ENCODE measurements at regions not wholly inside any gene's neighbourhood (a gene's known extent, or its start where the extent isn't known, plus 50 kb on each side); places are given as distances from the start of the nearest gene placed in this dataset.

- DNase-seq (ENCODE audit: low read depth in 1 of 2, low spot score in 2 of 2) (no peak), FAIRE-seq (no peak)
- Histone ChIP-seq H3K36me3 (ENCODE audit: control insufficient read depth in 2 of 4, insufficient read depth in 4 of 4, low read length in 3 of 4) (no peaks in the 10 kb centered on the region), H4K20me1 (replicated peaks in 1 of 2; ENCODE audit: control insufficient read depth in 1 of 2, insufficient read depth in 2 of 2, low read length in 2 of 2) (no peaks in the 10 kb centered on the region), H3K23ac (ENCODE audit: insufficient read length) (no peak overlapping the region), H3K4me3 (ENCODE audit: extremely low read depth in 1 of 4, insufficient read depth in 2 of 4, low read depth in 3 of 4, low read length in 4 of 4) (no peak overlapping the region), H3K27ac (ENCODE audit: low read depth, low read length) (no peak overlapping the region), H2AK5ac (ENCODE audit: low read depth, low read length) (no peak overlapping the region), H2BK20ac (ENCODE audit: low read length) (no peak overlapping the region), H3K4ac (replicated peaks; ENCODE audit: insufficient read length, low read depth, low read length) (no peak overlapping the region), H3K23me2 (ENCODE audit: low read depth, low read length) (no peaks in the 10 kb centered on the region), H2AFZ (ENCODE audit: low read length) (no peak overlapping the region), H2BK15ac (ENCODE audit: low read length) (no peak overlapping the region), H3K27me3 (replicated peaks in 1 of 4; ENCODE audit: control insufficient read depth in 3 of 4, extremely low read depth in 1 of 4, insufficient read depth in 3 of 4, low read length in 3 of 4) (no peaks in the 10 kb centered on the region; a peak in 1 of 7 replicates), H4K8ac (ENCODE audit: extremely low read depth, insufficient read depth, low read length) (no peak overlapping the region), H4K5ac (ENCODE audit: insufficient read length, low read depth, low read length) (no peak overlapping the region), H3K14ac (ENCODE audit: insufficient read length) (no peak overlapping the region), H4K91ac (replicated peaks; ENCODE audit: insufficient read length, low read length) (no peak overlapping the region), H3K9me3 (ENCODE audit: insufficient read depth in 2 of 2, low read depth in 1 of 2, low read length in 1 of 2) (no peaks in the 10 kb centered on the region), H3K56ac (replicated peaks; ENCODE audit: insufficient read length, low read depth, low read length) (no peak overlapping the region), H2BK12ac (ENCODE audit: low read depth, low read length) (no peak overlapping the region), H3K4me2 (ENCODE audit: insufficient read depth in 1 of 2, low read depth in 2 of 2, low read length in 2 of 2) (no peak overlapping the region), H3K79me2 (ENCODE audit: control insufficient read depth in 1 of 2, insufficient read depth in 2 of 2, low read length in 2 of 2) (no peaks in the 10 kb centered on the region), H3K9ac (replicated peaks in 1 of 4; ENCODE audit: extremely low read depth in 1 of 4, low read depth in 3 of 4, low read length in 3 of 4) (no peak overlapping the region), H2BK120ac (replicated peaks; ENCODE audit: low read depth, low read length) (no peak overlapping the region), H3K79me1 (ENCODE audit: low read depth, low read length) (no peaks in the 10 kb centered on the region), H3K18ac (ENCODE audit: extremely low read depth, low read length) (no peak overlapping the region), H2BK5ac (ENCODE audit: low read depth, low read length) (no peak overlapping the region), H3K4me1 (replicated peaks in 1 of 4; ENCODE audit: control insufficient read depth in 3 of 4, insufficient read depth in 4 of 4, low read length in 3 of 4) (no peaks in the 10 kb centered on the region)
- ChIA-PET CTCF (ENCODE audit: partially characterized antibody) (interaction anchor here (1.0 to 1.7 kb wide), 2 partner anchors 15 to 35 kb away, joined by 3 to 5 read pairs; no protein-coding TSS in a partner anchor), POLR2A (ENCODE audit: partially characterized antibody) (interaction anchor here (1.4 kb wide), 1 partner anchor 9 kb away, joined by 3 read pairs; no protein-coding TSS in a partner anchor)
- WGBS, 2 experiments (ENCODE audit: extremely low coverage in 1 of 2, insufficient coverage in 1 of 2, insufficient read length in 1 of 2, insufficient replicate concordance in 2 of 2, low coverage in 1 of 2, low lambda C conversion rate in 2 of 2, missing lambda C conversion rate in 1 of 2), result 85% methylated on average over 5 of the region's 5 CpGs; no CpG with 5 or more reads in 1 of the 2 experiments
- TF ChIP-seq KDM5A (IDR thresholded peaks at IDR 0.05; ENCODE audit: low read length), result no peak
These were observed 71.7 kb upstream of the DOCK1 start for GRCh38 chr10:126833542-126833941.

All from H1 (cell line).